Stimulated activated CD4-positive, alpha-beta T cell treated with anti-CD3 and anti-CD28 coated beads, Interleukin-2, amount 100 ng/mL, for 48 hours (primary cell): ENCODE measurements at regions not wholly inside any gene's neighbourhood (a gene's known extent, or its start where the extent isn't known, plus 50 kb on each side); places are given as distances from the start of the nearest gene placed in this dataset.

ENCODE experiments used
- DNase-seq, 2 donors: peaks; one replicate each; pipeline ENCODE4 v3.0.0-alpha.2; 2020

DNA sequence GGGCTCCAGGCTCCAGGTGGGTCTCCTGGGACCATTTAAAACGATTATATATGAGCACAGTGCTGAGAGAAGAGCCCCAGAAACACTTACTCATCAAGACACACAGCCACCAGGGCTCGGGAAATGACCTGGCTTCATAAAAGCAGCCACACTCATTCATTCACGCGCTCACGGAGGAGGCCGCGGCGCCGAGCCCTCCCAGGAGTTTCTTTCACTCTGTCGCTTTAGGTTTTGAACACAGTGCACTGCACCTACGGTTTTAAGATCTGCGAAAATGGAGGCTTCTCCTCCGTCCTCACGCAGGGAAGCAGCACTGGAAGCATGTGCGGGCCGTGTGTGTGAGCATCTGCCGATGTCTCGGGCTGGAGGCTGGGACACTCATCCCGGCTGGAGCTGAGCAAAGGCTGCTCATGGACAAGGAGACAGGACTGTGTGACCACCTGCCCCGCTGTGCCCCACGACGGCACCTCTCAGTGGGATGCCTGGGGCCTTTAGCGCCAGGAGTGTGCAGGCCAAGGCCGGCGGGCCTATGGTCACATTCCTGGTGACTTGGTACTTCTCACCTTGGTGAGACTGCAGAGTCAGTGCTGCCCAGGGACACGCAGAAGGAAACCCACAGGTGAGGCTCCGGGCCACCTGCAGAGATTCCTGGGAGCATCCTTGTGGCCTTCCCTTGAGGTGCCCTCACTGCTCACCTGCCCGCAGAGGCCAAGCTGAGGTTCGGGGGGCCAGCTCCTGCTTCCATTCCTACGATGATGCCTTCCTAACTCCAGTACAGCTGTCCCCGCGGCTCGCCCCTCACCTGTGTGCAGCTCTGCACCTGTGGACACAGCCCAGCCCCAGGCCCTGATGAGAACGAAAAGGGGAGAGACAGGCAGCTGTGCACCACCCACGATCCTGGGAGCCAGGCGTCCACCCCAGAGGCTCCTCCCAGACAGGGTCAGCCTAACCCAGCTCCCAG, 872.0 kb downstream of the BRD1 start:
- DNase-seq, result no peak

DNA sequence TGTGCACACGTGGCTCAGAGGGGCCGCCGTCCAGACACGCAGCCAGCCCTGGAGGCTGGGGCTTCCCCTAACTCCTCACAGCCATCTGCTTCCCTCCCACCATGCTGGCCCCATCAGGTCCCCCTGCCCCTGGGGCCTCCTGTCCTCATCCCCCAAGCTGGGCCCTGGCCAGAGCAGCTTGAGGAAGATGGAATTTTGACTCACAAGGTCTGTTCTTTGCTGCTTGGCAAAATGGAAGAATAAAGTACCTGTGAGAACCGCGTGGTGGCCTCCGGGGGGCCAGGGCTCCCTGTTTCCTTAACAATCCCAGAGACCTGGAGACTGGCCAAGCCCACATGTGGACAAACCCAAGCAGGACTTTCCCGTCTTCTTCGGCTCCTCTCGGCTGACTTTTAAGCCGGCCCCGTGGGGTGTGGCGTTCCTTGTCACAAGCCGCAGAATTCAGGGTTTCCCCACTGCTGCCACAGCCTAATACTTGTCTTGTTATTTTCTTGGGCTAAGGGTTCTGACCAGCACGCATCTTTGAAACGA, 872.8 kb downstream of the BRD1 start:
- no peak for DNase-seq

- no peak for DNase-seq
Measured at GRCh38 chr22:48953830-48954229, 873.8 kb downstream of the BRD1 start.

GRCh38 chr22:48953103-48953720, 874.5 kb downstream of the BRD1 start:
- no peak for DNase-seq

- DNase-seq, result no peak
Measured at GRCh38 chr22:48952256-48953102, 875.2 kb downstream of the BRD1 start.

GRCh38 chr22:48951836-48952235, 875.8 kb downstream of the BRD1 start:
- DNase-seq, result no peak

DNA sequence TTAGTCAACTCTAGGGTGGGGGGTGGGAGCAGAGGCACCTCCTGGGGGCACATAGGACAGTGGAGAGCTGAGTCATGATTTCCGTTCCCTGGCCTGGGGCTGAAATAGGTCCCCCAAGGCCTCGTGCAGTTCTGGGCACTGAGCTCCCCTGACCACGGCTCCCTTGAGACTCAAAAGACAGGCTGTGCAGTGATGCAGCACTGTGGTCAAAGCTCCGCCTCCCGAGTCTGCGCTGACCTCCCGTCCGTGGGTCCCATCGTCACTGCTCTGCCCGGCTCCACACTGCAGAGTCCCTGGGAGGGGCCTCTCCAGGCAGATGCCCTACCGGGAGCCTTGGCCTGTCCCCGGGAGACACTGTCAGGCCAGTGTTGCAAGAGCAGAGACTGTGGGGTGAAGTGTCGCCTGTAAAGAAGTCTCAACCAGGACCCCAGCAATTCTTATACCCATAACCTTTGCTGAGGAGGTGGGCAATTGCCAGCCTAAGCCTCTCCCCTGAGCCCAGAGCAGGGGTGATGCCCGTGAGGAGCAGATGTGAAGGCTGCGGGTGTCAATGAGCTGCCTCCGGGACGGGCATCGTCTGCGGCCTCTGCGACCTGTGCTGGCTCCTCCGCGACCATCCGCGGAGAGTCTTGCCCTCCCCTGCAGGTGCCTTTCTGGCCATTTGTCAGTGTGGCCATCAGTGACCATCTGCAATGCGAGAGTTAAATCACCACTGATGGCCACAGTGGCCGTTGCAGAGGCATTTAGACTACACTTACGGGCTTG, 877.3 kb downstream of the BRD1 start:
- no peak for DNase-seq

- DNase-seq, result no peak
Measured at GRCh38 chr22:48949375-48950149, 878.1 kb downstream of the BRD1 start.

GRCh38 chr22:48948575-48949170, 879.0 kb downstream of the BRD1 start:
- DNase-seq, result no peak

- no peak for DNase-seq
Measured at GRCh38 chr22:48947636-48948035, 880.0 kb downstream of the BRD1 start.

DNA sequence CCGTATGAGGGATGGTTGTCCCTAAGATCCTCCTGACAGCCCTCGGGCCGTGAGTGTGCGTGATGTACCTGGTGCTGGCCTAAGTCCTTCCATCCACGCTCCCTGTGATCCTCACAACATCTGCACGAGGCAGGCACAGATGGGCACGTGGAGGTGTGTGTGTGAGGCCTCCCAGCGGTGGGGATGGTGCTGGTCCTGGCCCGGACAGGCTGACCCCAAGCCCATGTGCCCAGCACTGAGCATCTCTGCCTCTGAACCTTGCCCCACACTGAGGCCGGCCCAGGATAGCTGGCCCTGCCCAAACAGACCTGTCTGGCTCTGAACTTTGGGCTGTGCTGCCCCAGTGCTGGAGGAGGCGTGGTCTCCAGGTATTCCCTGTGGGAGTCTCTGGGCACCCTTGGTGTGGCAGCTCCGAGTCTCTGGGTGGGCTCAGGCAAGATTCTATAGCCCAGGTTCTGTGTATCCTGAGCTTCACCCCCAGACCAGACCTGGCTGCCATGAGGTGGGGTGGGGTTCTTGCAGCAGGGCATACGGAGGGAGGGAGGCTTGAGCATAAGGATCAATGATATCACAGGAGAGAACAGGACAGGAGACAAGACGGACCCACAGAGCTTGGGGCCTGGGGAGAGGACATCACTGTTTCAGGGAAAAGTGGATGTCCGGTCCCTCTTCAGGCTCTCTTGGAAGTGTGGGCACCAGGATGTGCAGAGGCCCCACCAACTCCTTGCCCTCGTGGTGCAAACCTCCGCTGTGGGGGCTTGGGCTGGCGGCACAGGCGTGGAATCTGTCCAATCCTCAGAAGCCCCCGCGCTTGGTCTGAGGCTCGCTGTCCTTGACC, 881.8 kb downstream of the BRD1 start:
- no peak for DNase-seq

DNA sequence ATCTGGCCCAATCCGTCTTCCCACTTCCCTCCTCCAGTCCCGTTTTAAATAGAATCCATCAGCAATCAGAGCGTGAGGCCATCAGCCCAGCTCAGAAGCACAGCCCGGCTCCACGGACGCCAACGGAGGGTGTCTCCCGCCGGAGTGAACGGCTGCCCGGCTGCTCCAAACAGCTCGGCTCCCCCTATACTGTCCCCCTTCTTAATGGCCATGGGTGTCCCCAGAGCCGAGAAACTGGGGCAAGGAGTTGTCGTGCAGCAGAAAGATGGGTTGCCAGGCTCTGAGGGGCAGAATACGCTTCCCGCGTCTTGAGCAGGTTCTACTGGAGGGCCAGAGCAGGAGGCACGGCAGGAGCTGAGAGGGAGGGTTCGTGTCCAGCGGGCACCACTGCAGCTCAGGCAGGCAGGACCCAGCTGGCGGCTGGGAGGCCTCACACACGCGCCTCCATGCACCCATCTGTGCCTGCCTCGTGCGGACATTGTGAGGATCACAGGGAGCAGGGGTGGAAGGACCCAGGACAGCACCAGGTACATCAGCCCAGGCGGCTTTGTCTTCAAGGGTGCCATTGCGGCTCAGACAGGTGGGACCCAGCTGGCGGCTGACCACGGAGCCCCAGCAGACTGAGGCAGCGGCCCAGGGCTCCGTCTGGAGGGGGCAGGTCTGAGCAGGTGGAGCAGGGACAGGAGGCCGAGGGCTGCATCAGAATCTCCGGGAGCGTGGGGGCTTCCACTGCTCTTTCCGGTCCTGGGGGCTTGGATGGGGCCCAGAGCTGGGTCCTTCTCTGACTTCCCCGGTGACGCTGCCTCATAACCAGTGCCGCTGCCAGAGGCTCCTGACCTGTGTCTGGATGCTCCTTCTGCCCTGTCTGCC, 882.7 kb downstream of the BRD1 start:
- no peak for DNase-seq

GRCh38 chr22:48944433-48944750, 883.3 kb downstream of the BRD1 start:
- no peak for DNase-seq

DNA sequence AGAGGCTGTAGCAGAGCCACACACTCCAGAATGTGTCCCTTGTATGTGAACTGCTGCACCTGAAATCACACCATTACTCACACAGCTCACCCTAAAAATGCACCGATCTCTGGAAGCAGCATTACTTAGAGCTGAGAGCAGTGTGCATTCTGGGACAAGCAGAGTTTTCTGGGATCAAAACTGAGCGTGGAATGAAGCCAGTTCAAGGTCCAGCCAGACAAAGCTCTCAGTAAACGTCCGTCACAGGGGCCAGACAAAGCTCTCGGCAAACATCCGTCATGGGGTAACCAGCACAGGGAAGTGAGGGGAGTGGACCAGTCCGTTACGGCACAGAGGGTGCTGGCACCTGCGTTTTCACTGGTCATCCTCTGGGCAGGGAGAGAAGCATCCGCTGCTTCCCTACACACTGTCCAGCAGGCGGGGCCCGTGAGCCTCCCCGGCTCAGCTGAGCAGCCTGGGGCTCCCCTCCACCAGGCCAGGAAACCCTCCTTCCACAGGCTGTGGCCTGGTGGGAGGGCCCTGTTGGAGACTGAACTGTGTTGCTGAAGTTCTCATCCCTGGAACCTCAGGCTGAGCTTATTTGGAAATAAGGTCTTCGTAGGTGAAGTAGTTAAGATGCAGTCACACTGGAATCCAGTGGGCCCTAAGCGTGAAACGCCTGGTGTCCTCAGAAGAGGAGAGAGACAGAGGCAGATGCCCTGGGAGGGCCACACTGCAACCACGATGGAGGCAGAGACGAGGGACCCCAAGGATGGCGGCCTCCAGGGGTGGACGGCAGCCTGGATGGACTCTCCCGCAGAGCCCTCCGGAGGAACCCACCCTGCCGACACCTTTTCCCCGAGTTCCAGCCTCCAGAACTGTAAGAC, 883.9 kb downstream of the BRD1 start:
- DNase-seq, result no peak

DNA sequence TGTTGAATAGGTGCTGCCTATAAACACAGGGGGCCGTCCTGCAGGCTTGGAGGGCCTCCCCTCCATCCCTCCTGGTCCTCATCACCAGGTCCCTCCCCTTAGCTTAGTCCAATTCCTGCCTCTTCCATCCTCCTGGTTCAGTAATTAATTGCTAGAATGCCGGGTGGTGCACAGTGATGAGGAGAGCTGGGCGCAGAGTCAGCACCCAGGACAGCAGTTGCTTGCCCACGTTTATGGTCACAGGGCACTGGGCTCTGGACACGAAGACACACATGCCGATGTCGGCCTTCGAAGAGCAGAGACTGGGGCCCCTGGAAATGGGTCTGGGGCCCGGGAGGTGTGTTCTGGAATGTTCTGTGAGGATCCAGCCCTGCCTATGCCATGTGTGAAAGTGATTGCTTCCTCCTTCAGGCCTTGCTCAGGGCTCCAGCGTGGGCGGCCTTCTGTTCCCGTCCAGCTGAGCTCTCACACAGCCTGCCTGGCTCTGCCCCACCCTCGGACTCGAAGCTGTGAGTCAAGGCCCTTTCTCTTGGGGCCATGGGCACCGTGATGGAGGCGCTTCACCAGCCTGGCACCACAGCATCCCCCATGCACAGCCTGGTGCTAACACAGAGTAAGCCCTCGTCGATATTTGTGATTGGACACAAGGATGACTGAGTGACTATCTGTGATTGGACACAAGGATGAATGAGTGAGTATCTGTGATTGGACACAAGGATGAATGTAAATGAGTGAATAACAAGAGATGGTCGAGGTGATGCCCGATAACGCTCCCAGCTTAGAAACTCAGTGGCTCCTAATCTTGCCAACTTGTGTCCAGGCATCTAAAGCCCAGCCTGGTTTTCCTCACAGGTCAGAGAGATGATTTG, 884.7 kb downstream of the BRD1 start:
- DNase-seq, result no peak

DNA sequence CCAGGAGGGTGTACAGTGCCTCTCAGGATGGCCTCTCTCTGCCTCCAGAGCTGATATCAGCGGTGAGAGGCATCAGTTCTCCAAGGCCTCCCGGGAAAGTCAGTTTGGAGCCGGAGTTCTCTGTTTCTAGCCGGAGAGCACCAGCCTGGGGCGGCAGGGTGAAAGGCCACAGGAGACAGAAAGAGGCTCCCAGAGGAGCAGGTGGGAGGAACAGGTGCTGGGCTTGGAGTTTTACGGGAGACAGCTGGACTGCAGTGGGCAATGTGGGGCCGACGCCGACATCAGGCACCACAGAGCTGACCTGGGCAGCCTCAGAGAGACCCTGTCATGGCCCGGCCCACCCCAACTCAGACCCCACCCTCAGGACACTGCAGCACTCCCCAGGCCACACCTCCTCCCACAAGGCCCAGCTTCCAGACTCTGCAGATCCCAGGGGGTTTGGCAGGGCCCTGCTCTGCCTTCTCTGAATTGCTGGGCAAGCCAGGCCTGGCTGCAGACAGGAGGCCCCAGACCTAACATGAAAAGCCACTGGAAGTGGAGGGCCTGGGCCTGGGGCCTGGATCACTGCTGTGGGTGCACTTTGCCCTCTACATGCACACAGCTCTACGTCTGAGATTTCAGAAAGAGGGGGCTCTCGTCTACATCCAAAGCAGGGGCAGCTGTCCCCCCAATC, 885.6 kb downstream of the BRD1 start:
- DNase-seq, result no peak
